Fibroblast of skin of left quadriceps (primary cell): ENCODE measurements at regions not wholly inside any gene's neighbourhood (a gene's known extent, or its start where the extent isn't known, plus 50 kb on each side); places are given as distances from the start of the nearest gene placed in this dataset.

Source experiments
- DNase-seq, 2 experiments: peaks; one replicate each; pipeline ENCODE4 v3.0.0-alpha.2; 2013; ENCODE audit warnings: low read depth in 2 of 2

DNA sequence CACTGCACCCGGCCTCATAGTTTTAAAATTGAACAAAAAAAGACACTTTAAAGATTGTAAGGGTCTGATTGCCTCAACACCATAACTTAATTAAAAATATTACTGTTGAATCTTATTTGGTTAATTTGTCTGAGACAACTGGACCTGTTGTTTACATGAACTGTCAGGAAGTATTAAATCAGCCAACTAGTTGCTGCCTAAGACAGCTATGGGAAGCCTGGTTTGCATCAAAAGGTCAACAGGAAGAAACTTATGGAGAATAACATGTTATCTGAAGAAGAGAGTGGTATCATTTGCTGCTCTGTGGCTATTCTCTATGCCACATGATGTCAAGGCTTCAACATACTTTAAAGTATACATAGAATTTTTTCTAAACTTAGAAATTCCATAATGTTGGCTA, 853.5 kb upstream of the ADAMTS5 start:
- no peak for DNase-seq

DNA sequence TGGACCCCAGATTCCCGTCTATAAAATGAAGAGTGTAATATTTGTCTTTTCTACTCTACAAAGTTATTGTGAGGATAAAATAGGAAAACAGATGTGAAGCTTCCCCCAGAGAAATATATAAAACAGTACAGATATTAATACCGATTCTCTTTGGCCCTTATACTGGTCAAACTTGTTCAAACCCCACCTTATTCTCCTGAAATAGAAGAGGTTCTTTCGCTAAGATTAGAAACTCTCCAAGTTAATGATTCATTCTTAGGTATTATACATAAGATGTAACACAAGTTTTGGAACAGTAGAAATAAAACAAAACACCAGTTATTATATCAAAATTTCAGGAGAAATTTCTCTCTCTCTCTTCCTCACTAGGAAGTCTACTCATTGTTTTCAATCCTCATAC, 852.4 kb upstream of the ADAMTS5 start:
- DNase-seq, result no peak

DNA sequence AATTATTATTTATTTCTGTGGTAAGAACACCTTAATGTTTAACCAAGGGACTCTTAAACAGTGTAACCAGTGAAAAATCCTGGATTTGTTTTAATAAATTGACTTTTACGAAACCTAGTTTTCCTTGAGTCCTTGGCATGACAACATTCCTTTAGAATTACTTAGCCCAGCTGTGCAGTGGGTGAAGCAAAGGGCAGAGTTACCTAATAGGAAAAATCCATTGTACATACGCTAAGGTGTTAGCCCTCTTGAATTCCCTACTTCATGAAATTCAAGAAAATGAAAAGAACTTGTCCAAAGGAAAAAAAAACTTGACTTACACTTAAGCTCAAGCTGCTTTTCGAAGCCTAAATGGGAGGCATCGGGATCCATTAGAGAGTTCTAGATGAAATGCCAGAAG, 852.0 kb upstream of the ADAMTS5 start:
- DNase-seq, result no peak

DNA sequence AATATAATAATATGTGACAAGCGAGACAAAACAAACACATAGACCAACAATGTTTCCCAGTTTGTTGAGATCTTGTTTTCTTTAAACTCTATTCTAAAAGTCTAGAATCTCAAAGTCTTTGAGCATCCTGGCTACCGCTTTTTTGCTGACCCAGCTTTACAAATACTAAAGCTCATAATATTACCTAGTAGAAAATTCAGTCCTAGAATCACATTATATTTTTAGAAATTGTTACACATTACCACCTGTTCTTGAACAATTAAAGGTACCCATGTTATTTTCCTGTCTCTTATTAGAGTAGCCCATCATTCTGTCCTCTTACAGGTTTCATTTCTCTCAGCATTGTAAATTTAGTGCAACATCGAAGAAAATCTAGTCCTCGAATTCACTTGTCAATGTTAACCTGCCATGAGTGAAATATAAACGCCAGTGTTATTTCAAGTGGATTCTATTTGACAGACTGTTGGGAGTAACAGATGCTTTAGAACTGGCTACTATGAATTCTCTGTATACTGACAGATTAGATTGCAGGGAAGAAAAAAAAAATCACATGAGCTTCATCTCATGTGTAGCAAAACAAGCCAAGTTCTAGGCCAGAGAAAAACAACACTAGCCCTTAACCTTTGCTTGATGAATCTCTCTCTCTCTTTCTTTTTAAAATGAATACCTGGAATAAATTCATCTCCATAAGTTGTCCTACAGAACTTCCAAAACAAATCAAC, 851.2 kb upstream of the ADAMTS5 start:
- no peak for DNase-seq

DNA sequence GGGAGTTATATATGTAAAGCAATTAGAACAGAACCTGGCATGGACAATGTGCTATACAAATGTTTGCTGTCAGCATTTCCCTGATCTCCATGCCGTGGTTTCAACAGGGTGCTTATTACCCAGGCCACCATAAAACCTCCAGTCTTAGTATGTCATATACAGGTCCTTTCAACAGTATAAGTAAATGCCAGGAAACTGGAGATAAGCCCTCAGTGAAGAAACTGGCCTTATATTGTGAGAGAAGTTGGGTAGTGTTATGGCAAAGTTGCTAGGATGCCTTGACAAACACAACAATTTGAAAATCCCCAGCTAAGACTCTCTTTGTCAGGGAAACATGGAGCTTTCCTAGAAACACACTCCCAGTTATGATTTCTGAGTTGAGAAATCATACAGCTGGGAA, 850.2 kb upstream of the ADAMTS5 start:
- no peak for DNase-seq

DNA sequence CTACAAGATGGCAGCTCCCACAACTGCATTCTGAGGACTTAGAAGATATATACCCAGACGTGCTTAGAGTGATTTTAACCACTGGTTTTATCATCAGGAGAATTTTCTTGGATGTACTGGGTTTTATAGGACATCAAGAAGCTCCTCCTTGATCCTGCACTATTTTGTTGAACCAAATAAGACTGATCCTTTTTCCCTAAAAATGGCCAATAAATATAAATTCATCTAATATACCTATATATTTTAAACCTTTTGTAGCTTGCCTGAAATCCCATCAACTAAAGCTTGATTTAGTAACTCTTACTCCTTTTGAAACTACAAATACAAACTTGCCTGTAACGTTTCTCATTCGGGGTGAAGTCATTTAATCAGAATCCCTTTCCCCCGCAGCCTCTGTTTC, 849.4 kb upstream of the ADAMTS5 start:
- no peak for DNase-seq

DNA sequence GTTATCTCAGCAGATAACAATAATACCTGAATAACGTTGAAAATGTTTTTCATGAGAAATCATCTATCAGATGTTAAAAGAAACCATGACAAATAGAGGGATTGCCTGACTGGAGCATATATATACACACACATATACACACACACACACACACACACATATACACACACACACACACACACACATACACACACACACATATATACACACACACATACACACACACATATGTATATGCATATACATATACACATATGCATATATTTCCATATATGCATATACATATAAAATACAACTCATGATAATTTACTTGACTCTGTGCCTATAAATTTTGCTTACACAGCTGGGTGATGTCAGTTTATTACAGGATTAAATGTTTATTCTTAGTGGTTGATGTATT, 847.3 kb upstream of the ADAMTS5 start:
- no peak for DNase-seq

DNA sequence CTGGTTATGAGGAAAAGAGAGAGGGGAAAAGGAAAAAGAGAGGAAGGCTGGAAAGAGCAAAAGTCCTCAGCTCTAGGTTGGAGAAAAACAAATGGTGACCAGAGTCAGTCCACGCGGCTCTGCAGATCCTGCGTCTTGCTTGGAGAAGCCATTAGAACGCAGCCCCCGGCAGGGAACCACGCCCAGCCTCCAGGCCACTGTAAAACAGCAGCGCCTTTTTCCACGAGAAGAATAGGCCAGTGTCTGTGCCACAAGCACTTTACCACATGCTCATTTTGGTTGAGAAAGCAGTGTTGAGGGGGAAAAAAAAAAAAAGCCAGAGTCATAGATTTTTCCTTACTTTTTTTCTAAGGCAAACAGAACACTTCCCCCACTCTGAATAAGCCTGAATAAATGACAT, 846.9 kb upstream of the ADAMTS5 start:
- no peak for DNase-seq

DNA sequence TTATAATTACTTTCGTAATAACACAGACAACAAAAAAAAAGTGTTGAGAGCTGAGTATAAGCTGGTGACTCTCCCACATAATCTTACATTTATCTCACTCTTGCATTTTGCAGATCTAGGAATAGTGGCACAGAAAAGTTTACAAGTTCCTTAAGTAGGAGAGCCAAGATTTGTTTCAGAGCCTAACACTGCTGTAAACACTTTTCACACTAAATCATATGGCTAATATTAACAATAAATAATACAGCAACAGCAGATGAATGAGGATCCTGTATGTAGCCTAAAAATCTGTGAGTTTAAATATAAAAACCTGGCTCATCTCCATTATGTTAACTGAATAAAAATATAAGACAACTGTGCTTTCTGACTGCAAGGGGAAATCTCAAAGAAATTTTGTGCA, 846.5 kb upstream of the ADAMTS5 start:
- DNase-seq, result no peak

DNA sequence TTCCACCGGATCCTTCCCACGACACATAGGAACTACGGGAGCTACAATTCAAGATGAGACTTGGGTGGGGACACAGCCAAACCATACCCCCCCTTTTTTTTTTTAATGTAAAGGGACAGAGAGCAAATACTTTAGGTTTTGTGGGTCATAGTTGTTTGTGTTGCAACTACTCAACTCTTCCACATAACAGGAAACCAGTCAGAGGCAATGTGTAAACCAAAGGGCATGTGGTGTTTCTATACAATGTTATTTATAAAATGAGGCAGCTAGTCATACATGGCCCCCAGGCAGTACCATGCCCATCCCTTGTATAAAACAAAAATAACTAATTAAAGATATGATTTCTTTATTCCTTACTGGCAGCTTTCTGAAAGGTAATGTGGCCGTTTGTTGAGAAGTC, 845.4 kb upstream of the ADAMTS5 start:
- DNase-seq, result no peak

DNA sequence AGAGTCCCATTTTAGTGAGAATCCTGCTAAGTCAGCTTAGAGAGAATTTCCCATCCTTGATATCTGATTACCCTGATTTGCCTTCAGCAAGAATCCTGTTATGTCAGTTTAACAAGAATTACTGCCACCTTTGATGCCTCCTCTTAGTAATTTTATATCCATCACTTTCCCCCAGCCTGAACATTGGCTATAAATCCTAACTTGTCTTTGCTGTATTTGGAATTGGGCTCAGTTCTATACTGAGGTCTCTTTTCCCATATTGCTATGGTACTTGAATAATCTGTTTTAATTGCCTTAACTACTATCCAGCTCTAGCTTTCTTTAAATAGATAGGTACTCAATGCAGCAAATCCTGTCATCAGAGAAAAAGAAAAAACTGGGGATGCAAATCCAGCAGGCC, 842.0 kb upstream of the ADAMTS5 start:
- DNase-seq, result no peak

DNA sequence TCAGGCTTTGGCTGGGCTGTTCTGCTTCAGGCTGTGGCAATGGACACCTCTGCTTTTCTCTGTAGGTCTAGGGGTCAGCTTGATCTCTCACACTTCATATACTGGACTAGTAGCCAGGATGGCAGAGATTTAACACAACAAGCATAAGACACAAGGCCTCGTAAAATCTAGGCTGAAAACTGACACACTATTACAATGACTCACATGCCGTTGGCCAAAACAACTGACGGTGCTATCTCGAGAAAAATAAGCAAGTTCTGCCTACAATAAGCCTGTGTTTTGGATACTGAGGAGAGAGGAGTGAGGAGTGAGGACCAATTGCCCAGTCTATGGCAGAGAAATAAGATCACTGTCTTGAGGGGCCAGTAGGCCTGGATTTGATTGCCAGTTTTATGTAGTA, 840.7 kb upstream of the ADAMTS5 start:
- DNase-seq, result no peak

DNA sequence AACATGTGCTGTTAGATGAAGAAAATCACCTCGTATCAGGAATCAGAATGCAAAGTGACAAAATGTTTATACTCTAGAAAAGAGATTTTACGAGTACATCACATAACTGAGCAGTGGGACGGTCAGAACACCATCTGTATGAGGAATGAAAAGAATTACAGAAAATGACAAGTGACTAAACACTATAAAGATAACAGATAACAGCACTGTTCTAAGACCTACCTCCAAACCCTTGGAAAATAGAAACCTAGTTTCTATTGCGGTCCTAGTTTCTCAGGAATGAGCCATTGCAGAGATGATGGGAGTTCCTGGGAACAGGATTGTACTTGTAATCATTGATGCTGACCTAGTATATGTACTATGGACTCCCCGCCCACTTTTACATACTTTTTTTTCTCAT, 839.4 kb upstream of the ADAMTS5 start:
- DNase-seq, result no peak

DNA sequence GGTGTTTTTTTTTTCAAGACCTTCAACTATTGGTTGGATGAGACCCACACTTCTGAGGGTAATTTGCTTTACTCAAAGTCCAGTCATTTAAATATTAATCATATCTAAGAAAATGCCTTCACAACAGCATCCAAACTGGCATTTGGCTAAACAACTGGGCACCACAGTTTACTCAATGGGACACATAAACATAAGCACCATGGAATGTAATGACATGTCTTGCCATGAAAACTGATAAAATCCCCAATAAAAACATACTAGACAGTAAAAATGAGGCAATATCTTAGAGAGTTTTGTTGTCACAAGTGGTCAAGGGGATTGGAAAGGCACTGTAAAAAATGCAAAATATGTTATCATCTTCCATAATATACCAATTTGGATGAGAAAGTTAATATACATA, 838.8 kb upstream of the ADAMTS5 start:
- DNase-seq, result no peak

DNA sequence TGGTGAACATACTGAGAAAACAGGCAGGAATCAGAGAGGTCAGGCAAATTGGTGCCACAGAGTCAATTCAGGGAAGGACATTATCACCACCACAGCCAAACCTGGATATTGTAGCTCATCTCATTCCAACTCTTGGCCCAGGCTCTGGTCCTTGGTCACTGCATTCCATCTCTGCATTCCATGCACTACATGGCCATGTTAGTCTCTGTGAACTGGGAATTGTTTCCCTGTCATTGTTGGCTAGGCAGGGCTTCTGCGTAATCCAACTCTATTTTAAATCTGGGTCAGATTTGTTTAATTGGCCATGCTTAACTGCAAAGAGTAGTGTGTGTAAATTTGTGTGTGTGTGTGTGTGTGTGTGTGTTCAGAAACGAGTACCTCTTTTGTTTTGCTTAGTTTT, 837.6 kb upstream of the ADAMTS5 start:
- no peak for DNase-seq

DNA sequence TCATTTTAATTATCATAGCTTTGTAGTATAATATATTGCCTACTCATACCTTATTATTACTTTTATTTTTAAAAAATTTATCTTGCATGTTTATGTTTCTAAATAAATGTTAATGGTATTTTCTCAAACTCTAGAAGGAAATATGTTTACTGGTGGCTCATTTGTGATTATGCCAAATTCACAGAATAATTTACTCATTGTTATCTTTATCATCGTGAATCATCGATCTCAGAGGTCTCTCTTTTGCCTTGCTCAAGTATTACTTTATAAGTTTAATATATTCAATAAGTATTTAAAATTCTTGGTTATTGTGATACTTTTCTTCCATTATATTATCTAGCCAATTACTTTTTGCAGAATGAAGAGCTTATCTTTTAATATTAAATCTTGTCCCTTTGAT, 836.7 kb upstream of the ADAMTS5 start:
- no peak for DNase-seq

DNA sequence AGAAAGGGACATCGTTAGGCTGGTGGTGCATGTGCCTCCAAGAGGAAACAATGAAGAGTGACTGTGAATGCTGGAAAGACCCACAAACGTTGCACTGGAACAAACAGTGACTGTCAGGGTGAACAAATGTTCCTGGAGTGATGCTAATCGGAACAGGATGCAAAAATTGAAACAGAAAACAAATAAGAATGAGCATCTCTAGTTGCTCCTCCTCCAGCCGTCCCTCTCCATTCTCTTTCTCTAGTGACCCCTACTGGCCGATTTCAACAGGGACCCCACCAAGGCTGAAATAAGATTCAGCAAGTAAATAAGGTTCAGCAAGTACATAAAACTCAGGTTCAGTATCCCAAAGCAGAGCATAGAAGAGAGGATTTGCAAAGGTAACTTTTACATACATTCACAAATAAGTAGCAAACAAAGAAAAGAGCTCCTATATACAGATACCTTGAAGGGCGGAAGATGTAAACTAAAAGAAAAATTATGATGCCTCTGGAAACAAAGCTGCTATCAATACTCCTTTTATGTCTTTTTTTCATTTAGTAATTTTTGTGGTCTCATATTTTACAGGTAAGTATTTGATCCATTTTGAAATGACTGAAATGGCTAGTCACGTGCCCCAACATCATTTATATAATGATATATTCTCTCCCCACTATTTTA, 836.1 kb upstream of the ADAMTS5 start:
- peak; percentile 6 to 13 for DNase-seq

DNA sequence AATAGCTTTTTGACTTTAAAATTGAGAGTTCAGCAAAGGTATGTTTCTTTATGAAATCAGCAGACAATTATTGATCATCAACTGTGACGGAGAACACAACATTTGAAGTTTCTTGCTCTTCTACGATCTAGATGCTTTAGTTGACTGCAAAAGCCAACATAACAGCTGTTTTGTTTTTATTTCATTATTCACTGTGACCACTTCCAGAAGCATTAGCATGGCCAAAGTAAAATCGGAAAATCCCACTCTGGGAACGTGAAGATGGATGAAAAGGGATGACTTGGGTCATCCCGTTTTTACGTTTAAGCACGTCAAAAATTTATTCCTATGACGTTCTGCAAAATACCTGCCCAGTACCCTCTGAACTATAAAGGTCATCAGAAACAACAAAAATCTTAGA, 833.0 kb upstream of the ADAMTS5 start:
- no peak for DNase-seq

DNA sequence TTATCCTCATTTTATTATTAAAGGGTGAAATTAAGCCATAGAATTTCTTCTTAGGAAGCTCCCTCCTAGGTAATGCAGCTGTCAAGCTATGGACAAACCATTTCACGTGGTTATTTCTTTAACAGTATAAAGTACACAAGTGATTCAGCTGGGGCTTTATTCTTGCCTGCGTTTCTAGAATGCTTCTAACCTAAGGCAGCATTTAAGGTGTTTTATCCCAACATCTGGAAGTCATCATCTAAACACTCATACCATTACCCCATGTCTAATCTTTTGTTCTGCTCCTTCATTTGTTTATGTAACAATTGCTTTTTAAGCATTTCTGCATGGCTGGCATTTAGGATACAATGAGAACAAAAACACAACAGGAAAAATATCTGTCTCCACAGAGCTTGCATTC, 829.2 kb upstream of the ADAMTS5 start:
- peak in 1 of 2 experiments; percentile 14 for DNase-seq

DNA sequence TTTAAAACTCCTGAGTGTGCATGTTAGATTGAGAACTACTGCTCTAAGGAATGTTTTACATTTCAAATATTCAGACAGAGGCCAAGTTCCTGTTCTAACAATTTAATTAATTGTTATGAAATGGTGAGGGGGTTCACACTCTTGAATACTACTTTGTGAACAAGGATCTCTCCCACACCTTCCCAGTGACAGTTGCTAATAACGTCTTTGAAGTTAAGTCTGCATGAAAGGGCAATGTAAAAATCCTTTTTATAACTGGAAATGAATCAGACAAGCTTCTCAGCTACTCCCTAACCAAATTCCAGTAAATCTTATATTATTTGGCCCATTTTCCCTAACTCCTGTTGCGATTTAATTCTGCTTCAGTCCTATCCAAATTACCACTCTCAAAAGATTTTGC, 828.5 kb upstream of the ADAMTS5 start:
- no peak for DNase-seq

DNA sequence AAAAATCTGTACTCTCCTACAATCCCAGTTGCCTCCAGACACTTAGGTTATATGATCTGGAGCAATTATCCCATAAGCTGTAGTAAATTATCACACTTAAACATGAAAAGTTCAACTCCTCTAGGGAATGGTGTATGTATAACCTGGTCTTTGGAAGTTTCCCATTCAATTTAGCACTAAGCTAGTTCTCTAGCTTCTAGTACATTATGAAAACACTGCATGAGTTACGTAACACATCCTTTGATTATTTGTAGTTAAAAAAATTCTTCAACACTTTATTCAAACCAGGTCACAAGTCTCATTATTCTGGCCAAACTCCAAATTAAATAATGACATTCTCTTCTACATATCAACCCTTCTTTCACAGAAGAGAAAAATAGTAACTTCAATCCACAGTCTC, 827.0 kb upstream of the ADAMTS5 start:
- no peak for DNase-seq

DNA sequence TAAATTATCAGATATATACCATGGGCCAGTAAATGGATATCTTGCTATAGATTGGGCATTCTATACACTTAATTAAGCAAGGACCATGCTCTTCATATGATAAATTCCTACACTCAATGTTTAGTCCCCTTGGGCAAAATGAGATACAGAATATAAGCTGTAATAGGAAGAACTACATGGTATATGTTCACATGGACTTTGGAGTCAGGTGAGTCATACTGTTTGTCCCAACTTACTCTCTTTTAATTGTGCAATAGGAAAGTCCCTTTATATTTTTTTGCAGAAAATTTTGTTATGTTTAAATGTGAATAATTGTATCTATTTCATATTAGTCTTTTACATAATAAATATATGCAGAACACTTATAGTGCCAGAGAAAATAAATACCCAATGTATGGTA, 820.2 kb upstream of the ADAMTS5 start:
- no peak for DNase-seq

DNA sequence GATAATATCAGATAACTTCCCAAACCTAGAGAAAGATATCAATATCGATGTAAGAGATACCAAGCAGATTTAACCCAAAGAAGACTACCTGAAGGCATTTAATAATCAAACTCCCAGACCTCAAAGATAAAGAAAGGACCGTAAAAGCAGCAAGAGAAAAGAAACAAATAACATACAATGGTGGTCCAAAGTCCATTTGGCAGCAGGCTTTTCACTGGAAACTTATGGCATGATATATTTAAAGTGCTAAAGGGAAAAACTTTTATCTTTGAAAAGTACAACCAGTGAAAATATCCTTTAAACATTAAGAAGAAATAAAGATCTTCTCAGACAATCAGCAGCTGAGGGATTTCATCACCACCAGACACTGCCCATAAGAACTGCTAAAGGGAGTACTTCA, 812.7 kb upstream of the ADAMTS5 start:
- DNase-seq, result no peak
